Sigmoid colon (tissue), 6 donors: ENCODE measurements at regions not wholly inside any gene's neighbourhood (a gene's known extent, or its start where the extent isn't known, plus 50 kb on each side); places are given as distances from the start of the nearest gene placed in this dataset.

Source experiments
- DNase-seq: peaks from one replicate; pipeline ENCODE4 v3.0.0-alpha.2; 2019
- H3K27ac ChIP-seq, 4 donors: fragments of 200-600 bp; sonication (generic); one replicate each; pipeline ENCODE4 v1.5.1; 2016 to 2019; ENCODE audit warnings: mild to moderate bottlenecking in 1 of 4
- H3K27me3 ChIP-seq, 3 donors: fragments of 200-600 bp; sonication (generic); one replicate each; pipeline ENCODE4 v1.5.1; 2019; ENCODE audit warnings: mild to moderate bottlenecking in 1 of 3
- H3K36me3 ChIP-seq, 4 donors: fragments of 200-600 bp; sonication (generic); one replicate each; pipeline ENCODE4 v1.5.1; 2016 to 2019
- H3K4me1 ChIP-seq, 4 donors: fragments of 200-600 bp; sonication (generic); one replicate each; pipeline ENCODE4 v1.5.1; 2017 to 2019
- H3K4me3 ChIP-seq, 4 donors: fragments of 200-600 bp; sonication (generic); one replicate each; pipeline ENCODE4 v1.5.1; 2017 to 2019; ENCODE audit warnings: mild to moderate bottlenecking in 2 of 4, moderate library complexity in 1 of 4
- H3K9me3 ChIP-seq, 4 donors: fragments of 200-600 bp in 3 of 4; sonication (generic) in 3 of 4; one replicate each; pipeline versions ENCODE4 v1.5.1 to v1.6.1; 2013 to 2019
- CTCF ChIP-seq, 4 experiments: fragments of 450-650 bp in 3 of 4; fragments of 200-600 bp in 1 of 4; IDR thresholded peaks; one replicate each; pipeline ENCODE4 v1.5.1; 2016 to 2019; ENCODE audit warnings: antibody characterized with exemption in 4 of 4, mild to moderate bottlenecking in 3 of 4, moderate library complexity in 2 of 4
- EP300 ChIP-seq, 4 donors: sonication (generic); formaldehyde crosslinking; IDR thresholded peaks; one replicate each; pipeline ENCODE4 v1.6.1; 2017; ENCODE audit warnings: antibody characterized with exemption in 4 of 4
- POLR2A ChIP-seq, 2 donors: fragments of 450-650 bp; IDR thresholded peaks; one replicate each; pipeline ENCODE4 v1.6.1; 2016; ENCODE audit warnings: antibody characterized with exemption in 2 of 2, mild to moderate bottlenecking in 2 of 2, moderate library complexity in 2 of 2
- POLR2AphosphoS5 ChIP-seq, 4 donors: sonication (generic); formaldehyde crosslinking; IDR thresholded peaks; one replicate each; pipeline ENCODE4 v1.6.1; 2017; ENCODE audit warnings: antibody characterized with exemption in 4 of 4
- WGBS, 2 donors: extraction: QIAGEN DNeasy Blood & Tissue Kit; methylation state at CpG; one replicate each; pipeline ENCODE4 v1.1.7; 2013; 5-methylcytosine and 5-hydroxymethylcytosine counted together
- intact Hi-C: fragments of 100-400 bp; cut with DNase I; formaldehyde crosslinking; loops from one replicate; pipeline ENCODE4 v1.15.1; 2023
- donor health status: healthy with polysubstance abuse.
- donor health status: healthy.

- no peak for TF ChIP-seq CTCF (IDR thresholded peaks at IDR 0.05)
- TF ChIP-seq POLR2A (IDR thresholded peaks at IDR 0.05), result no peak
- TF ChIP-seq POLR2AphosphoS5 (IDR thresholded peaks at IDR 0.05), result peak in 2 of 4 donors; percentile 27 to 54
- TF ChIP-seq EP300 (IDR thresholded peaks at IDR 0.05), result no peak
- 62 to 70% methylated on average over 3 of the region's 3 CpGs for WGBS, 2 donors
- H3K9me3 ChIP-seq, result no peaks in the 10 kb centered on the region
- no peak overlapping the region for H3K4me3 ChIP-seq
- no peak for DNase-seq
- peaks cover 0 to 39% (median 19%) of the 10 kb centered on the region in 4 donors for H3K4me1 ChIP-seq
- no peaks in the 10 kb centered on the region for H3K27me3 ChIP-seq
- intact Hi-C loops, result loop anchor here (10.0 kb wide), 1 partner anchor 189 kb away; no protein-coding TSS in a partner anchor
- no peak overlapping the region for H3K27ac ChIP-seq
- no peaks in the 10 kb centered on the region for H3K36me3 ChIP-seq
These were observed 351.0 kb upstream of the THRB start for GRCh38 chr3:24845524-24846155.

- H3K4me1 ChIP-seq, result peaks cover 0 to 33% (median 13%) of the 10 kb centered on the region in 4 donors
- no peak overlapping the region for H3K4me3 ChIP-seq
- no peaks in the 10 kb centered on the region for H3K27me3 ChIP-seq
- DNase-seq, result no peak
- no peak overlapping the region for H3K27ac ChIP-seq
- intact Hi-C loops, result loop anchor here (10.0 kb wide), 1 partner anchor 188 kb away; no protein-coding TSS in a partner anchor
- no peaks in the 10 kb centered on the region for H3K9me3 ChIP-seq
- WGBS, 2 donors, result 69 to 74% methylated on average over 1 of the region's 1 CpG
- no peaks in the 10 kb centered on the region for H3K36me3 ChIP-seq
- no peak for TF ChIP-seq POLR2AphosphoS5 (IDR thresholded peaks at IDR 0.05)
- no peak for TF ChIP-seq POLR2A (IDR thresholded peaks at IDR 0.05)
- TF ChIP-seq CTCF (IDR thresholded peaks at IDR 0.05), result no peak
- TF ChIP-seq EP300 (IDR thresholded peaks at IDR 0.05), result no peak
These were observed 351.7 kb upstream of the THRB start for GRCh38 chr3:24846286-24846860.

DNA sequence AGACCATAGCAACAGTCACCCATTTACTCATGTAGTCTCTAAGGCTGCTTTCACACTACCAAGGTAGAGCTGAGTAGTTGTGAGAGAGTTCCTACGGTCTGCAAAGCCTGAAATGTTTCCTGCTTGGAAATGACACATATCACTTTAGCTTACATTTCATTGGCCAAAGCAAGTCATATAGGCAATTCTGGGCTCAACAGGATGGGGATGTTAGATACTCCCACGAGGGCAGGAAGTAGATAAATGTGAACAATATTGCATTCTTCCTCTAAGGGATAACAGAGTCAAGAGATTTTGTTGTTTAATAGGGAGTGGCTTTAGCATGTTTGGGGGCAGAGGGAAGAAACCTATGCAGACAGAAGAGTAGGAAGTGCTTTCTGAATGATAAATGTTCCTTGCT, 355.6 kb upstream of the THRB start:
- DNase-seq, result no peak
- 32 to 37% methylated on average over 2 of the region's 2 CpGs for WGBS, 2 donors

DNA sequence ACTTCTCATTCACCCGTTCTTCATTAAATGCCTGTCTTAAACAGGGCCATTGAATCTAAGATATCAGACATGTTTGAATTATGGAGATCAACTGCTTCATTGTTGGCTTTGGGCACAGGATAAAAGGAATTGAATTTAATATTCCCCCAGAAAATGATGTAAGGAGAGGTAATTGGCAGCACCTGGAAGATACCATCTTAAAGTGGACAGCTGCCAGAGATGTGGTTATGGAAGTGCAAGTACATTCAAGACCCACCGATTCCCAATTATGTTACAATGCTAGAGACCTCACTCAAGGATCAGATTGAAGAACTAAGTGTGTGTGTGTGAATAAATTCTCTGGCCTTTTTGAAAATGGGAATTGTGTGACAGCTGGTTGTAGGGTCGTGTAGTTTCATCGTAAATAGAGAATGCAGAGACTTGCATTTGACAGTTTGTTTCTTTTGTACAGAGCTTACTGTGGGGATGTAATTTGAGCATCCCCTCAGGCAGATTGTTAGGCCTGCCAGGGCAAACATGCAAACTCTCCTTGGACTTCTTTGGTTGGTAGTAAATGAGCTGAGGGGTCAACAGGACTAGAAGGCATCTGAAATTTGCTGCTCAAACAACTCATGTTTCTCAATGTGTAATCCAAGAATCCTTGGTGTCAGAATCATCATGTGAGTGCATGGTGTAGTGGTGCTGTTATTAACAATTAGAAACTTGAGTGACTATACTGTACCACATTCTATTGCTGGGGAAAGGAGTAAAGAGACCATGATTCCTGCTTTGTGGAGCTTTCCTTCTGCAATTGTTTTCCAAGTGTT, 359.2 kb upstream of the THRB start:
- Histone ChIP-seq H3K4me1 (no peaks in the 10 kb centered on the region), H3K4me3 (no peak overlapping the region), H3K36me3 (no peaks in the 10 kb centered on the region), H3K27me3 (no peaks in the 10 kb centered on the region), H3K9me3 (no peaks in the 10 kb centered on the region), H3K27ac (no peak overlapping the region)
- DNase-seq, result no peak
- intact Hi-C loops, result no loop called here
- WGBS, 2 donors, result 61 to 69% methylated on average over 4 of the region's 4 CpGs
- no peak for TF ChIP-seq POLR2AphosphoS5 (IDR thresholded peaks at IDR 0.05)

More for the DNA sequence above, 355.6 kb upstream of the THRB start:
- peaks cover 0 to 18% (median 8%) of the 10 kb centered on the region in 4 donors for H3K4me1 ChIP-seq
- no peak overlapping the region for H3K4me3 ChIP-seq
- TF ChIP-seq EP300 (IDR thresholded peaks at IDR 0.05) (no peak), POLR2AphosphoS5 (IDR thresholded peaks at IDR 0.05) (no peak), CTCF (IDR thresholded peaks at IDR 0.05) (no peak), POLR2A (IDR thresholded peaks at IDR 0.05) (no peak)
- no peaks in the 10 kb centered on the region for H3K9me3 ChIP-seq
- H3K27me3 ChIP-seq, result no peaks in the 10 kb centered on the region
- intact Hi-C loops, result no loop called here
- no peaks in the 10 kb centered on the region for H3K36me3 ChIP-seq
- no peak overlapping the region for H3K27ac ChIP-seq

- WGBS, 2 donors, result 70 to 83% methylated on average over 4 of the region's 4 CpGs
- intact Hi-C loops, result no loop called here
- no peak for DNase-seq
- no peak for TF ChIP-seq CTCF (IDR thresholded peaks at IDR 0.05)
- no peak for TF ChIP-seq POLR2A (IDR thresholded peaks at IDR 0.05)
- no peak for TF ChIP-seq POLR2AphosphoS5 (IDR thresholded peaks at IDR 0.05)
- no peak for TF ChIP-seq EP300 (IDR thresholded peaks at IDR 0.05)
- no peak overlapping the region for H3K27ac ChIP-seq
- no peaks in the 10 kb centered on the region for H3K9me3 ChIP-seq
- no peaks in the 10 kb centered on the region for H3K4me1 ChIP-seq
- H3K4me3 ChIP-seq, result no peak overlapping the region
- H3K27me3 ChIP-seq, result no peaks in the 10 kb centered on the region
- H3K36me3 ChIP-seq, result no peaks in the 10 kb centered on the region
These were observed 360.1 kb upstream of the THRB start for GRCh38 chr3:24854748-24855147.
